Neural progenitor cell (in vitro differentiated cells): ENCODE measurements at regions not wholly inside any gene's neighbourhood (a gene's known extent, or its start where the extent isn't known, plus 50 kb on each side); places are given as distances from the start of the nearest gene placed in this dataset.
A peak's percentile ranks its signal among the peaks of the same experiment; 100 is the strongest.

Experiments
- DNase-seq: peaks from one replicate; pipeline ENCODE4 v3.0.0-alpha.2; 2016; ENCODE audit warnings: low spot score
- H2AFZ ChIP-seq: fragments of 200-600 bp; sonication (generic); replicated peaks from 2 replicates; pipeline ENCODE4 v1.6.1; 2016; ENCODE audit warnings: antibody characterized with exemption
- H3F3A ChIP-seq: fragments of 200-600 bp; sonication (generic); 2 replicates; pipeline ENCODE4 v1.6.1; 2016; ENCODE audit warnings: antibody characterized with exemption, low read depth
- H3K27ac ChIP-seq: fragments of 200-600 bp; sonication (generic); 2 replicates; pipeline ENCODE4 v1.5.1; 2016; ENCODE audit warnings: mild to moderate bottlenecking
- H3K27me3 ChIP-seq: fragments of 200-600 bp; sonication (generic); 2 replicates; pipeline ENCODE4 v1.6.1; 2016; ENCODE audit warnings: mild to moderate bottlenecking, moderate library complexity
- H3K36me3 ChIP-seq: fragments of 200-600 bp; sonication (generic); 2 replicates; pipeline ENCODE4 v1.5.1; 2016
- H3K4me1 ChIP-seq: fragments of 200-600 bp; sonication (generic); 2 replicates; pipeline ENCODE4 v1.6.1; 2016; ENCODE audit warnings: mixed run types
- H3K4me2 ChIP-seq: fragments of 200-600 bp; sonication (generic); 2 replicates; pipeline ENCODE4 v1.6.1; 2016
- H3K4me3 ChIP-seq: fragments of 200-600 bp; sonication (generic); 2 replicates; pipeline ENCODE4 v1.5.1; 2016
- H3K79me2 ChIP-seq: fragments of 200-600 bp; sonication (generic); 2 replicates; pipeline ENCODE4 v1.6.1; 2016; ENCODE audit warnings: low read depth
- H3K9ac ChIP-seq: fragments of 200-600 bp; sonication (generic); 2 replicates; pipeline ENCODE4 v1.6.1; 2016
- H3K9me3 ChIP-seq: fragments of 200-600 bp; sonication (generic); 2 replicates; pipeline ENCODE4 v1.5.1; 2016; ENCODE audit warnings: low read depth
- H4K20me1 ChIP-seq: fragments of 200-600 bp; sonication (generic); 2 replicates; pipeline ENCODE4 v1.6.1; 2016; ENCODE audit warnings: low read depth
- H3K27ac Mint-ChIP-seq: 3 replicates; pipeline ENCODE4 v1.8.0; 2021; ENCODE audit warnings: mixed read lengths
- H3K27me3 Mint-ChIP-seq: 2 replicates; pipeline ENCODE4 v1.8.0; 2022; ENCODE audit warnings: low read depth, mild to moderate bottlenecking, inconsistent platforms, moderate library complexity, mixed read lengths; ENCODE audit not compliant: insufficient read depth
- H3K36me3 Mint-ChIP-seq: 3 replicates; pipeline ENCODE4 v1.8.0; 2021; ENCODE audit warnings: mixed read lengths
- H3K4me1 Mint-ChIP-seq: 3 replicates; pipeline ENCODE4 v1.8.0; 2021; ENCODE audit warnings: mixed read lengths
- H3K4me3 Mint-ChIP-seq: 3 replicates; pipeline ENCODE4 v1.8.0; 2021; ENCODE audit warnings: mild to moderate bottlenecking, moderate library complexity, mixed read lengths
- H3K9me3 Mint-ChIP-seq: 3 replicates; pipeline ENCODE4 v1.8.0; 2020; ENCODE audit warnings: mixed read lengths
- CTCF ChIP-seq: fragments of 200-600 bp; sonication (generic); IDR thresholded peaks from 2 replicates; pipeline ENCODE4 v1.5.1; 2017; ENCODE audit warnings: antibody characterized with exemption, mild to moderate bottlenecking
- EZH2 ChIP-seq: fragments of 200-600 bp; sonication (generic); IDR thresholded peaks from 2 replicates; pipeline ENCODE4 v1.6.1; 2017; ENCODE audit warnings: antibody characterized with exemption, mild to moderate bottlenecking, moderate library complexity
- EZH2phosphoT487 ChIP-seq: fragments of 200-600 bp; sonication (generic); IDR thresholded peaks from 2 replicates; pipeline ENCODE4 v1.6.1; 2017; ENCODE audit warnings: antibody characterized with exemption

- no peak for DNase-seq
- Histone ChIP-seq H3K9ac (no peak overlapping the region), H2AFZ (no peak overlapping the region), H3K79me2 (no peaks in the 10 kb centered on the region), H3K27me3 (no peaks in the 10 kb centered on the region), H3K4me1 (no peaks in the 10 kb centered on the region), H3F3A (no peaks in the 10 kb centered on the region), H3K27ac (no peak overlapping the region), H4K20me1 (no peaks in the 10 kb centered on the region), H3K4me3 (no peak overlapping the region), H3K9me3 (no peaks in the 10 kb centered on the region), H3K4me2 (no peak overlapping the region), H3K36me3 (no peaks in the 10 kb centered on the region)
- no peaks in the 10 kb centered on the region for H3K27me3 Mint-ChIP-seq
- no peak overlapping the region for H3K4me3 Mint-ChIP-seq
- H3K36me3 Mint-ChIP-seq = no peaks in the 10 kb centered on the region
- TF ChIP-seq EZH2phosphoT487 (no peak), CTCF (no peak), EZH2 (no peak)
- H3K4me1 Mint-ChIP-seq = no peaks in the 10 kb centered on the region
- no peaks in the 10 kb centered on the region for H3K9me3 Mint-ChIP-seq
- H3K27ac Mint-ChIP-seq = no peak overlapping the region
Observed at GRCh38 chr6:78093906-78094305, 441.1 kb downstream of the MEI4 start.

DNA sequence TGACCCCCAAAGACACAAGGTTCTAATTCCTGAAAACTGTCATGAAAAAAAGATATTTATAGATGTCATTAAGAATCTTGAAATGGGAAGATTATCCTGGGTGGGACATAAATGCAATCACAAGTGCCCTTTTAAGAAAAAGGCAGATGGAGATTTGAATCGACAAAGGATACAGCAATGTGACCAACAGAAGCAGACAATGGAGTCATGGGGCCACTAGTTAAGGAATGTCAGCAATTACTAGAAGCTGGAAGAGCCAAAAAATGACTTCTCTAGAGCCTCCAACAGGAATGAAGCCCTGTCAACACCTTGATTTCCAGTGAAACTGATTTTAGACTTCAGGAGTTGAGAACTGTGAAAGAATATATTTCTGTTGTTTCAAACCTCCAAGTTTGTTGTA lies 448.5 kb downstream of the MEI4 start:
- Histone ChIP-seq H3K9me3 (no peaks in the 10 kb centered on the region), H3F3A (no peaks in the 10 kb centered on the region), H3K27ac (peak overlapping the region; percentile 8), H3K36me3 (no peaks in the 10 kb centered on the region), H3K4me3 (no peak overlapping the region), H4K20me1 (no peaks in the 10 kb centered on the region), H3K9ac (no peak overlapping the region), H3K79me2 (no peaks in the 10 kb centered on the region), H3K4me2 (peak overlapping the region; percentile 40), H3K4me1 (peaks cover 8% of the 10 kb centered on the region), H3K27me3 (no peaks in the 10 kb centered on the region), H2AFZ (no peak overlapping the region)
- no peak for TF ChIP-seq CTCF
- no peak for TF ChIP-seq EZH2
- no peaks in the 10 kb centered on the region for H3K9me3 Mint-ChIP-seq
- H3K4me1 Mint-ChIP-seq = no peaks in the 10 kb centered on the region
- DNase-seq = peak; percentile 54
- no peak overlapping the region for H3K4me3 Mint-ChIP-seq
- no peak overlapping the region for H3K27ac Mint-ChIP-seq
- H3K27me3 Mint-ChIP-seq = no peaks in the 10 kb centered on the region
- no peaks in the 10 kb centered on the region for H3K36me3 Mint-ChIP-seq

DNA sequence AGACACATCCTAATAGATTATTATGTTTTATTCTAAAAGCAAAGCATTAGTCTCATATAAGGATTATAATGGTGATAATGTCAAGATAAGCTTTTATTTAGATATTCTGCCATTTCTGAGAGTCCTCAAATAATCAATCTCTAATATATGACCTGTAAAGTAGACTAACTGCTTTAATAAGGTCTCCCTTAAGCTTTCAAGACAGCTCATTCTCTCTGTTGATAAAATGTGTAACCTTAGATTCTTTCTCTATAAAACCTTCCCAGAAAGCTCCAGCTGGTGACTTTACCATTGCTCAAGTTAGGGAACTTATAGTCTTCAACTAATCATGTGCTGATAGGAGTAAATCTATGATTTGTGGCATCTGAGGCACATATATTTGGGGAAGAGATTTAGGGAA lies 457.8 kb downstream of the MEI4 start:
- Mint-ChIP-seq H3K27me3 (no peaks in the 10 kb centered on the region), H3K36me3 (no peaks in the 10 kb centered on the region), H3K9me3 (peaks cover 3% of the 10 kb centered on the region), H3K4me3 (no peak overlapping the region), H3K27ac (no peak overlapping the region), H3K4me1 (no peaks in the 10 kb centered on the region)
- Histone ChIP-seq H3K36me3 (no peaks in the 10 kb centered on the region), H3K79me2 (no peaks in the 10 kb centered on the region), H4K20me1 (no peaks in the 10 kb centered on the region), H3K4me3 (no peak overlapping the region), H3K9ac (no peak overlapping the region), H3K4me1 (no peaks in the 10 kb centered on the region), H3K27me3 (no peaks in the 10 kb centered on the region), H3K9me3 (no peaks in the 10 kb centered on the region), H3K4me2 (no peak overlapping the region), H3K27ac (no peak overlapping the region), H3F3A (no peaks in the 10 kb centered on the region), H2AFZ (no peak overlapping the region)
- DNase-seq = no peak
- TF ChIP-seq EZH2 (no peak), CTCF (no peak), EZH2phosphoT487 (no peak)

- Histone ChIP-seq H2AFZ (peak overlapping the region; percentile 34), H3K36me3 (no peaks in the 10 kb centered on the region), H3K9ac (no peak overlapping the region), H4K20me1 (no peaks in the 10 kb centered on the region), H3K4me3 (no peak overlapping the region), H3K27ac (no peak overlapping the region), H3K79me2 (no peaks in the 10 kb centered on the region), H3K9me3 (no peaks in the 10 kb centered on the region), H3F3A (no peaks in the 10 kb centered on the region), H3K27me3 (no peaks in the 10 kb centered on the region), H3K4me1 (no peaks in the 10 kb centered on the region), H3K4me2 (no peak overlapping the region)
- no peaks in the 10 kb centered on the region for H3K4me1 Mint-ChIP-seq
- peaks cover 3% of the 10 kb centered on the region for H3K9me3 Mint-ChIP-seq
- no peak overlapping the region for H3K27ac Mint-ChIP-seq
- no peaks in the 10 kb centered on the region for H3K27me3 Mint-ChIP-seq
- no peak for DNase-seq
- H3K4me3 Mint-ChIP-seq = no peak overlapping the region
- no peaks in the 10 kb centered on the region for H3K36me3 Mint-ChIP-seq
- TF ChIP-seq EZH2 = no peak
- no peak for TF ChIP-seq CTCF
- no peak for TF ChIP-seq EZH2phosphoT487
Observed at GRCh38 chr6:78117966-78118365, 465.1 kb downstream of the MEI4 start.
